IMR-90 (cell line): ENCODE measurements at regions not wholly inside any gene's neighbourhood (a gene's known extent, or its start where the extent isn't known, plus 50 kb on each side); places are given as distances from the start of the nearest gene placed in this dataset.

ENCODE experiments used
- ATAC-seq: fragments of 200-7000 bp; cut with Tn5 transposase; 2 replicates; pipeline ENCODE4 v1.9.1; 2020; ENCODE audit warnings: low read depth, mild to moderate bottlenecking, moderate library complexity
- BruUV-seq: library from RNA; stranded (reverse); fragments of 400-500 nt; replicated peaks from 2 replicates; lab custom pipeline; 2021; lab: Mats Ljungman, UMichigan
- CTCF ChIA-PET: fragments of 300-600 bp; formaldehyde crosslinking; extraction: SDS; loops from one replicate; lab custom pipeline; 2021; ENCODE audit warnings: antibody characterized with exemption; lab: Yijun Ruan, JAX
- POLR2A ChIA-PET: fragments of 300-600 bp; sonication (Branson Sonifier 250); formaldehyde crosslinking; loops from one replicate; lab custom pipeline; 2022; ENCODE audit warnings: antibody characterized with exemption; ENCODE audit not compliant: unreplicated experiment; lab: Charles Lee
- DNase-seq: peaks from one replicate; pipeline ENCODE4 v3.0.0; 2013
- H2AFZ ChIP-seq: replicated peaks from 2 replicates; pipeline ENCODE3; 2013; ENCODE audit warnings: low read length, mild to moderate bottlenecking; ENCODE audit not compliant: poor library complexity
- H2AK5ac ChIP-seq: 2 replicates; pipeline ENCODE4 v1.6.1; 2013; ENCODE audit warnings: low read depth, low read length, inconsistent platforms
- H2AK9ac ChIP-seq: replicated peaks from 2 replicates; pipeline ENCODE3; 2013; ENCODE audit warnings: mild to moderate bottlenecking, low read depth, low read length, moderate library complexity; ENCODE audit not compliant: poor library complexity
- H2BK120ac ChIP-seq: 2 replicates; pipeline ENCODE4 v1.6.1; 2013; ENCODE audit warnings: low read depth, low read length, inconsistent platforms
- H2BK15ac ChIP-seq: 3 replicates; pipeline ENCODE4 v1.6.1; 2013; ENCODE audit warnings: low read depth, low read length, inconsistent platforms
- H2BK20ac ChIP-seq: 2 replicates; pipeline ENCODE4 v1.6.1; 2013; ENCODE audit warnings: low read depth, mild to moderate bottlenecking, inconsistent platforms, low read length, moderate library complexity
- H2BK5ac ChIP-seq: 2 replicates; pipeline ENCODE4 v1.6.1; 2013; ENCODE audit warnings: mild to moderate bottlenecking, low read depth, low read length, inconsistent platforms; ENCODE audit not compliant: poor library complexity, severe bottlenecking
- H3K14ac ChIP-seq: replicated peaks from 2 replicates; pipeline ENCODE4 v1.6.1; 2013; ENCODE audit warnings: low read depth, low read length, inconsistent platforms
- H3K18ac ChIP-seq: 2 replicates; pipeline ENCODE4 v1.6.1; 2013; ENCODE audit warnings: low read depth, low read length, control low read depth
- H3K23ac ChIP-seq: 2 replicates; pipeline ENCODE4 v1.6.1; 2013; ENCODE audit warnings: low read depth, low read length, inconsistent platforms
- H3K27ac ChIP-seq: 2 replicates; pipeline ENCODE4 v1.5.1; 2013; ENCODE audit warnings: mild to moderate bottlenecking, control low read depth, low read length; ENCODE audit not compliant: insufficient read depth
- H3K27me3 ChIP-seq: 2 replicates; pipeline ENCODE4 v1.6.1; 2013; ENCODE audit warnings: low read length; ENCODE audit not compliant: control insufficient read depth, insufficient read depth
- H3K36me3 ChIP-seq: 2 replicates; pipeline ENCODE4 v1.6.1; 2013; ENCODE audit warnings: low read length, mixed read lengths; ENCODE audit not compliant: control insufficient read depth, insufficient read depth
- H3K4ac ChIP-seq: 2 replicates; pipeline ENCODE4 v1.6.1; 2013; ENCODE audit warnings: low read depth, low read length, inconsistent platforms
- H3K4me1 ChIP-seq: 2 replicates; pipeline ENCODE4 v1.6.1; 2013; ENCODE audit warnings: low read length, mixed read lengths; ENCODE audit not compliant: control insufficient read depth, insufficient read depth
- H3K4me2 ChIP-seq: 2 replicates; pipeline ENCODE4 v1.6.1; 2013; ENCODE audit warnings: low read depth, mild to moderate bottlenecking, control low read depth, low read length, moderate library complexity
- H3K4me3 ChIP-seq: 2 replicates; pipeline ENCODE4 v1.5.1; 2013; ENCODE audit warnings: low read depth, mild to moderate bottlenecking, control low read depth, low read length, moderate library complexity; ENCODE audit not compliant: insufficient read depth
- H3K56ac ChIP-seq: 2 replicates; pipeline ENCODE4 v1.6.1; 2013; ENCODE audit warnings: low read length, inconsistent platforms; ENCODE audit not compliant: insufficient read depth; ENCODE audit errors: extremely low read depth
- H3K79me1 ChIP-seq, 2 experiments: 2 replicates each; pipeline ENCODE4 v1.6.1; 2013; ENCODE audit warnings: low read length in 2 of 2, inconsistent platforms in 1 of 2, low read depth in 1 of 2
- H3K9ac ChIP-seq: 2 replicates; pipeline ENCODE4 v1.6.1; 2013; ENCODE audit warnings: low read depth, low read length, control low read depth
- H3K9me1 ChIP-seq: 2 replicates; pipeline ENCODE4 v1.6.1; 2013; ENCODE audit warnings: low read length, inconsistent platforms; ENCODE audit not compliant: insufficient read depth
- H3K9me3 ChIP-seq: 2 replicates; pipeline ENCODE4 v1.6.1; 2013; ENCODE audit warnings: low read length; ENCODE audit not compliant: control insufficient read depth, insufficient read depth
- H4K20me1 ChIP-seq: 2 replicates; pipeline ENCODE4 v1.6.1; 2013; ENCODE audit warnings: low read length, inconsistent platforms; ENCODE audit not compliant: insufficient read depth
- H4K5ac ChIP-seq: 2 replicates; pipeline ENCODE4 v1.6.1; 2013; ENCODE audit warnings: mild to moderate bottlenecking, low read depth, low read length, control low read depth
- H4K8ac ChIP-seq, 2 experiments: 2 replicates each; pipeline ENCODE4 v1.6.1; 2013; ENCODE audit warnings: low read depth in 2 of 2, low read length in 2 of 2, control low read depth in 1 of 2, inconsistent platforms in 1 of 2
- H4K91ac ChIP-seq: 2 replicates; pipeline ENCODE4 v1.6.1; 2013; ENCODE audit warnings: low read depth, low read length, inconsistent platforms; ENCODE audit not compliant: insufficient read depth
- CEBPB ChIP-seq: IDR thresholded peaks from 2 replicates; pipeline ENCODE4 v1.6.1; 2012; ENCODE audit warnings: low read depth, low read length, improper control_type of control experiment
- CHD1 ChIP-seq: IDR thresholded peaks from 2 replicates; pipeline ENCODE4 v1.6.1; 2012; ENCODE audit warnings: low read depth, low read length, improper control_type of control experiment
- FOS ChIP-seq: fragments of 150-350 bp; IDR thresholded peaks from 2 replicates; pipeline ENCODE4 v1.6.1; 2016; ENCODE audit warnings: low read depth, low read length
- MAZ ChIP-seq: IDR thresholded peaks from 2 replicates; pipeline ENCODE4 v1.6.1; 2012; ENCODE audit warnings: low read depth, mild to moderate bottlenecking, low read length, improper control_type of control experiment, moderate library complexity, borderline replicate concordance
- MXI1 ChIP-seq: IDR thresholded peaks from 2 replicates; pipeline ENCODE4 v1.6.1; 2012; ENCODE audit warnings: low read depth, mild to moderate bottlenecking, low read length, moderate library complexity, borderline replicate concordance
- POLR2A ChIP-seq: IDR thresholded peaks from 2 replicates; pipeline ENCODE4 v1.6.1; 2012; ENCODE audit warnings: mild to moderate bottlenecking, low read depth, low read length
- RAD21 ChIP-seq: IDR thresholded peaks from 2 replicates; pipeline ENCODE4 v1.6.1; 2012; ENCODE audit warnings: low read length, improper control_type of control experiment
- RCOR1 ChIP-seq: IDR thresholded peaks from 2 replicates; pipeline ENCODE4 v1.6.1; 2012; ENCODE audit warnings: mild to moderate bottlenecking, low read length, improper control_type of control experiment; ENCODE audit not compliant: insufficient replicate concordance
- RFX5 ChIP-seq: IDR thresholded peaks from 2 replicates; pipeline ENCODE4 v1.8.0; 2012; ENCODE audit warnings: low read depth, mild to moderate bottlenecking, low read length, moderate library complexity
- SMC3 ChIP-seq: fragments of 150-350 bp; IDR thresholded peaks from 2 replicates; pipeline ENCODE4 v1.6.1; 2016; ENCODE audit warnings: low read depth, mild to moderate bottlenecking, antibody characterized with exemption, low read length, moderate library complexity
- WGBS, 2 experiments: methylation state at CpG; one replicate each; pipeline versions ENCODE4 v1.1.5 to v1.1.7; 2013; ENCODE audit warnings: missing lambda C conversion rate in 2 of 2; ENCODE audit not compliant: insufficient read length in 1 of 2; ENCODE audit errors: extremely low coverage in 2 of 2; 5-methylcytosine and 5-hydroxymethylcytosine counted together
- dilution Hi-C: fragments of 300-500 bp; cut with HindIII; formaldehyde crosslinking; loops from one replicate; pipeline ENCODE4 v1.14.3; 2018; ENCODE audit warnings: low sequenced_read_pairs; ENCODE audit not compliant: unreplicated experiment
- in situ Hi-C: fragments of 300-500 bp; cut with MboI; formaldehyde crosslinking; loops from 3 replicates; pipeline ENCODE4 v1.14.3; 2019; ENCODE audit warnings: low sequenced_read_pairs, inconsistent platforms, mixed read lengths
- intact Hi-C: fragments of 100-400 bp; cut with micrococcal nuclease; formaldehyde crosslinking; loops from 2 replicates; pipeline ENCODE4 v1.10.0; 2022
- TF ChIP-seq, protein P1 (sequence below): conservative IDR thresholded peaks from 2 replicates; pipeline ENCODE4 v1.5.1; 2012; ENCODE audit warnings: mild to moderate bottlenecking, low read depth, low read length, improper control_type of control experiment

DNA sequence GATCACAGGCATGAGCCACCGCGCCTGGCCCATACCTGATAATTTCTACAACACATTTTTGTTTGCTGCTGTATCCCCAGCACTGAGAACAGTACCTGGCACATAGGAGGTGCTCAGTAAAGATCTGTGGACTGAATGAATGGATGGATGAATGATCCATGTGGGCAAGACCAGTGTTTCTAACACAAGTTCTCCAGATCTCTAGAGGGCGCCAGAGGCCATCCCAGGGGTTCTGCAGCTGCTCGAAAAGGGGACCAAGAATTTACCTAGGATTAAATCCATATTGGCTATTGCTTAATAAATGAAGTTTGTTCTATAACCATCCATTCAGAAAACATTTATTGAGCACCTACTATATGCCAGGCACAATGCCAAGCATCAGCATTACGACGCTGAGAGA, 167.7 kb downstream of the ACTL8 start:
- Histone ChIP-seq H3K4me2 (no peak overlapping the region), H2BK5ac (no peak overlapping the region), H3K4me1 (no peaks in the 10 kb centered on the region), H3K9ac (no peak overlapping the region), H3K14ac (no peak overlapping the region), H4K91ac (no peak overlapping the region), H2AK9ac (no peak overlapping the region), H2AFZ (no peak overlapping the region), H2BK20ac (no peak overlapping the region), H4K20me1 (no peaks in the 10 kb centered on the region), H3K36me3 (no peaks in the 10 kb centered on the region), H2BK15ac (no peak overlapping the region), H4K8ac (no peak overlapping the region), H3K56ac (no peak overlapping the region), H3K23ac (no peak overlapping the region), H3K4ac (no peak overlapping the region), H3K27me3 (peaks cover 6% of the 10 kb centered on the region), H3K18ac (no peak overlapping the region), H3K4me3 (no peak overlapping the region), H3K79me1 (no peaks in the 10 kb centered on the region), H2AK5ac (no peak overlapping the region), H3K9me1 (no peaks in the 10 kb centered on the region), H4K5ac (no peak overlapping the region), H3K27ac (no peak overlapping the region), H2BK120ac (no peak overlapping the region), H3K9me3 (no peaks in the 10 kb centered on the region)
- ChIA-PET POLR2A (no interaction called here), CTCF (interaction anchor here (0.5 to 1.4 kb wide), 3 partner anchors 11 to 261 kb away, joined by 3 to 5 read pairs (median 3); no protein-coding TSS in a partner anchor)
- no CpG with 5 or more reads among the region's 6 CpGs for WGBS, 2 experiments
- intact Hi-C loops: loop anchor here (5.0 kb wide), 1 partner anchor 654 kb away; no protein-coding TSS in a partner anchor
- in situ Hi-C loops: no loop called here
- ATAC-seq (no peak), DNase-seq (peak; percentile 12)
- dilution Hi-C loops: no loop called here
- TF ChIP-seq POLR2A (no peak), RFX5 (no peak), RCOR1 (no peak), RAD21 (peak; percentile 58), CEBPB (no peak), FOS (no peak), CHD1 (no peak), MAZ (no peak), MXI1 (no peak), SMC3 (peak; percentile 42)
- TF ChIP-seq, protein P1, sequence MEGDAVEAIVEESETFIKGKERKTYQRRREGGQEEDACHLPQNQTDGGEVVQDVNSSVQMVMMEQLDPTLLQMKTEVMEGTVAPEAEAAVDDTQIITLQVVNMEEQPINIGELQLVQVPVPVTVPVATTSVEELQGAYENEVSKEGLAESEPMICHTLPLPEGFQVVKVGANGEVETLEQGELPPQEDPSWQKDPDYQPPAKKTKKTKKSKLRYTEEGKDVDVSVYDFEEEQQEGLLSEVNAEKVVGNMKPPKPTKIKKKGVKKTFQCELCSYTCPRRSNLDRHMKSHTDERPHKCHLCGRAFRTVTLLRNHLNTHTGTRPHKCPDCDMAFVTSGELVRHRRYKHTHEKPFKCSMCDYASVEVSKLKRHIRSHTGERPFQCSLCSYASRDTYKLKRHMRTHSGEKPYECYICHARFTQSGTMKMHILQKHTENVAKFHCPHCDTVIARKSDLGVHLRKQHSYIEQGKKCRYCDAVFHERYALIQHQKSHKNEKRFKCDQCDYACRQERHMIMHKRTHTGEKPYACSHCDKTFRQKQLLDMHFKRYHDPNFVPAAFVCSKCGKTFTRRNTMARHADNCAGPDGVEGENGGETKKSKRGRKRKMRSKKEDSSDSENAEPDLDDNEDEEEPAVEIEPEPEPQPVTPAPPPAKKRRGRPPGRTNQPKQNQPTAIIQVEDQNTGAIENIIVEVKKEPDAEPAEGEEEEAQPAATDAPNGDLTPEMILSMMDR: peak; percentile 44
- BruUV-seq: no TSS peak
